ENCODE measurements at regions not wholly inside any gene's neighbourhood (a gene's known extent, or its start where the extent isn't known, plus 50 kb on each side); places are given as distances from the start of the nearest gene placed in this dataset.

GRCh38 chr9:126062158-126062886 lies 264.3 kb upstream of the MVB12B start:
- no peak overlapping the region for H3K27ac ChIP-seq
- no peaks in the 10 kb centered on the region for H3K4me1 ChIP-seq
- H3K27me3 ChIP-seq = peaks cover 0 to 78% of the 10 kb centered on the region in 2 donors
- intact Hi-C loops (cut with DNase I; ENCODE audit: low total_unique reads) = no loop called here
- no peak for TF ChIP-seq CTCF (IDR thresholded peaks at IDR 0.05)
- H3K4me3 ChIP-seq = no peak overlapping the region
- no peaks in the 10 kb centered on the region for H3K36me3 ChIP-seq
- H3K9me3 ChIP-seq = no peaks in the 10 kb centered on the region
- no peak for DNase-seq

- no peaks in the 10 kb centered on the region for H3K36me3 ChIP-seq
- no peak for TF ChIP-seq CTCF (IDR thresholded peaks at IDR 0.05)
- H3K27me3 ChIP-seq = peaks cover 0 to 77% of the 10 kb centered on the region in 2 donors
- intact Hi-C loops (cut with DNase I; ENCODE audit: low total_unique reads) = no loop called here
- no peak overlapping the region for H3K4me3 ChIP-seq
- no peaks in the 10 kb centered on the region for H3K9me3 ChIP-seq
- no peak for DNase-seq
- no peak overlapping the region for H3K27ac ChIP-seq
- no peaks in the 10 kb centered on the region for H3K4me1 ChIP-seq
Observed at GRCh38 chr9:126063326-126063725, 263.3 kb upstream of the MVB12B start.

GRCh38 chr9:126066131-126066530 lies 260.5 kb upstream of the MVB12B start:
- H3K27ac ChIP-seq = no peak overlapping the region
- no peaks in the 10 kb centered on the region for H3K36me3 ChIP-seq
- no peaks in the 10 kb centered on the region for H3K4me1 ChIP-seq
- H3K9me3 ChIP-seq = no peaks in the 10 kb centered on the region
- DNase-seq = no peak
- no peak overlapping the region for H3K4me3 ChIP-seq
- peaks cover 0 to 75% of the 10 kb centered on the region in 2 donors for H3K27me3 ChIP-seq
- no peak for TF ChIP-seq CTCF (IDR thresholded peaks at IDR 0.05)
- intact Hi-C loops (cut with DNase I; ENCODE audit: low total_unique reads) = no loop called here

GRCh38 chr9:126067031-126067734 lies 259.4 kb upstream of the MVB12B start:
- no peaks in the 10 kb centered on the region for H3K9me3 ChIP-seq
- intact Hi-C loops (cut with DNase I; ENCODE audit: low total_unique reads) = no loop called here
- no peak for TF ChIP-seq CTCF (IDR thresholded peaks at IDR 0.05)
- no peaks in the 10 kb centered on the region for H3K4me1 ChIP-seq
- H3K27ac ChIP-seq = no peak overlapping the region
- no peak overlapping the region for H3K4me3 ChIP-seq
- no peak for DNase-seq
- H3K27me3 ChIP-seq = peaks cover 0 to 75% of the 10 kb centered on the region in 2 donors
- H3K36me3 ChIP-seq = no peaks in the 10 kb centered on the region

GRCh38 chr9:126068534-126069230 lies 257.9 kb upstream of the MVB12B start:
- Histone ChIP-seq H3K4me1 (no peaks in the 10 kb centered on the region), H3K4me3 (no peak overlapping the region), H3K36me3 (no peaks in the 10 kb centered on the region), H3K9me3 (no peaks in the 10 kb centered on the region), H3K27me3 (peaks cover 0 to 71% of the 10 kb centered on the region in 2 donors), H3K27ac (no peak overlapping the region)
- DNase-seq = no peak
- intact Hi-C loops (cut with DNase I; ENCODE audit: low total_unique reads) = no loop called here
- TF ChIP-seq CTCF (IDR thresholded peaks at IDR 0.05) = no peak

All from tibial artery (tissue), 4 donors.